RWPE1 (cell line): ENCODE measurements at regions not wholly inside any gene's neighbourhood (a gene's known extent, or its start where the extent isn't known, plus 50 kb on each side); places are given as distances from the start of the nearest gene placed in this dataset.

Source experiments
- CTCF ChIA-PET: fragments of 350-600 bp; sonication (Branson Sonifier 250); formaldehyde crosslinking; extraction: SDS; loops from one replicate; lab custom pipeline; 2021; lab: Yijun Ruan, JAX
- POLR2A ChIA-PET: fragments of 400-600 bp; formaldehyde crosslinking; extraction: SDS; loops from one replicate; lab custom pipeline; 2020; ENCODE audit warnings: antibody characterized with exemption; ENCODE audit not compliant: low non-redundant PET; lab: Yijun Ruan, JAX
- DNase-seq: peaks from one replicate; pipeline ENCODE4 v3.0.0; 2012; ENCODE audit warnings: low spot score
- H3K27ac ChIP-seq: fragments of 450-650 bp; 2 replicates; pipeline ENCODE4 v1.5.1; 2017
- TF ChIP-seq, protein P1 (sequence below): fragments of 450-650 bp; conservative IDR thresholded peaks from 2 replicates; pipeline ENCODE4 v1.5.1; 2017; ENCODE audit warnings: low read depth, mild to moderate bottlenecking

- ChIA-PET POLR2A (no interaction called here), CTCF (no interaction called here)
- no peak for DNase-seq
- TF ChIP-seq, protein P1, sequence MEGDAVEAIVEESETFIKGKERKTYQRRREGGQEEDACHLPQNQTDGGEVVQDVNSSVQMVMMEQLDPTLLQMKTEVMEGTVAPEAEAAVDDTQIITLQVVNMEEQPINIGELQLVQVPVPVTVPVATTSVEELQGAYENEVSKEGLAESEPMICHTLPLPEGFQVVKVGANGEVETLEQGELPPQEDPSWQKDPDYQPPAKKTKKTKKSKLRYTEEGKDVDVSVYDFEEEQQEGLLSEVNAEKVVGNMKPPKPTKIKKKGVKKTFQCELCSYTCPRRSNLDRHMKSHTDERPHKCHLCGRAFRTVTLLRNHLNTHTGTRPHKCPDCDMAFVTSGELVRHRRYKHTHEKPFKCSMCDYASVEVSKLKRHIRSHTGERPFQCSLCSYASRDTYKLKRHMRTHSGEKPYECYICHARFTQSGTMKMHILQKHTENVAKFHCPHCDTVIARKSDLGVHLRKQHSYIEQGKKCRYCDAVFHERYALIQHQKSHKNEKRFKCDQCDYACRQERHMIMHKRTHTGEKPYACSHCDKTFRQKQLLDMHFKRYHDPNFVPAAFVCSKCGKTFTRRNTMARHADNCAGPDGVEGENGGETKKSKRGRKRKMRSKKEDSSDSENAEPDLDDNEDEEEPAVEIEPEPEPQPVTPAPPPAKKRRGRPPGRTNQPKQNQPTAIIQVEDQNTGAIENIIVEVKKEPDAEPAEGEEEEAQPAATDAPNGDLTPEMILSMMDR: no peak
- H3K27ac ChIP-seq: no peak overlapping the region
Measured at GRCh38 chr10:120017733-120018417, 125.3 kb downstream of the SEC23IP start.

- TF ChIP-seq, protein P1: no peak
Measured at GRCh38 chr10:120018695-120019094, 126.2 kb downstream of the SEC23IP start.

DNA sequence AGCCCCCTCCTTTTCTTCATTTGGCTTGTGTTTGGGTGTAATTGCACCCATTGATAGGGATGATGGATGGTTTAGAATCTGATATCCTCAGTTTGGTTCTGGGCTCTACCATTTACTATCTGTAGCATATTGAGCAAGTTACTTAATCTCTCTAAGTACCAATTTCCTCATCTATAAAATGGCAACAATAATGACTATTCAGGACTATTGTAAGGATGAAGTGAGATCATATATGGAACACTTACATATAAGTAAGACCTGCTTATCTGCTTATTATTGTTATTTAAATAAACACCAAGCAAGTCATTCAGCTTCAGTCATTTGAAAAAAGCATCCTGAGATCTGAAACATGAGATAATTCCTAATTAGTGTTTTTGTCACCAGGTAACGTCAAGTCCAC lies 127.0 kb downstream of the SEC23IP start:
- POLR2A ChIA-PET: no interaction called here
- TF ChIP-seq, protein P1: no peak
- DNase-seq: no peak
- CTCF ChIA-PET: no interaction called here
- H3K27ac ChIP-seq: no peak overlapping the region

More at GRCh38 chr10:120018695-120019094, 126.2 kb downstream of the SEC23IP start:
- no peak overlapping the region for H3K27ac ChIP-seq
- no peak for DNase-seq
- ChIA-PET POLR2A (no interaction called here), CTCF (no interaction called here)

GRCh38 chr10:120022357-120022756 lies 129.8 kb downstream of the SEC23IP start:
- TF ChIP-seq, protein P1: no peak
- CTCF ChIA-PET: interaction anchor here (0.9 kb wide), 1 partner anchor 12 kb away, joined by 7 read pairs; no protein-coding TSS in a partner anchor
- DNase-seq: peak; percentile 15
- POLR2A ChIA-PET: no interaction called here
- H3K27ac ChIP-seq: no peak overlapping the region

DNA sequence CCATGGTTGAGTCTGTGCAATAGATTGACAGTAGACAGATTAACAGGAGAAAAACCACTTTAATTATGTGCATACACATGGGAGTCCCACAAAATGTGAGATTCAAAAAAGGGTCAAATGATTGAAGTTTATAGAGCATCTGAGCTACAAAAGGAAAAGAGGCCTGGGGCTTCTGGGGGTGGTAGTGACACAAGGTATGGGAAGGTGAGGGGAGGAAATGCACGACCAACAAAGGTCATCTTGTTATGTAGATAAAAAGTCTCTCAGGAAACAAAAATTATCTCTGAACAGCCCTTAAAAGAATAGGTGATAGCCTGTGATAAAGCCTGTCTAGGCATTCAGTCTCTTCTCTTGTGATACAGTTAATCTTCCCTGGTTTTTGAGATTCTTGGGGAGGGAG lies 141.7 kb downstream of the SEC23IP start:
- DNase-seq: no peak
- ChIA-PET POLR2A (no interaction called here), CTCF (interaction anchor here (0.7 kb wide), 1 partner anchor 13 kb away, joined by 7 read pairs; no protein-coding TSS in a partner anchor)
- H3K27ac ChIP-seq: no peak overlapping the region
- TF ChIP-seq, protein P1: no peak

- TF ChIP-seq, protein P1: no peak
- ChIA-PET POLR2A (no interaction called here), CTCF (interaction anchor here (0.9 to 1.0 kb wide), 2 partner anchors 9 to 65 kb away, joined by 3 to 5 read pairs; no protein-coding TSS in a partner anchor)
- no peak overlapping the region for H3K27ac ChIP-seq
- no peak for DNase-seq
Measured at GRCh38 chr10:120039046-120039445, 146.5 kb downstream of the SEC23IP start.
